ENCODE measurements at regions not wholly inside any gene's neighbourhood (a gene's known extent, or its start where the extent isn't known, plus 50 kb on each side); places are given as distances from the start of the nearest gene placed in this dataset.
A peak's percentile ranks its signal among the peaks of the same experiment; 100 is the strongest.

- H3K4me3 ChIP-seq (ENCODE audit: low read depth, low read length): no peak overlapping the region
- H3K27me3 ChIP-seq (ENCODE audit: control insufficient read depth, insufficient read depth, low read length): no peaks in the 10 kb centered on the region
- FAIRE-seq (no peak), DNase-seq (ENCODE audit: low read depth) (no peak)
- no peaks in the 10 kb centered on the region for H3K36me3 ChIP-seq (ENCODE audit: control insufficient read depth, insufficient read depth, low read length)
- TF ChIP-seq CTCF (IDR thresholded peaks at IDR 0.05; ENCODE audit: insufficient read depth, low read length, severe bottlenecking): no peak
Observed at GRCh38 chr11:100472727-100473389, 214.2 kb upstream of the ARHGAP42 start.

- FAIRE-seq (no peak), DNase-seq (ENCODE audit: low read depth) (no peak)
- Histone ChIP-seq H3K4me3 (ENCODE audit: low read depth, low read length) (no peak overlapping the region), H3K36me3 (ENCODE audit: control insufficient read depth, insufficient read depth, low read length) (no peaks in the 10 kb centered on the region), H3K27me3 (ENCODE audit: control insufficient read depth, insufficient read depth, low read length) (no peaks in the 10 kb centered on the region)
- TF ChIP-seq CTCF (IDR thresholded peaks at IDR 0.05; ENCODE audit: insufficient read depth, low read length, severe bottlenecking): no peak
Observed at GRCh38 chr11:100473390-100473740, 213.7 kb upstream of the ARHGAP42 start.

GRCh38 chr11:100484948-100485347 lies 202.1 kb upstream of the ARHGAP42 start:
- no peak for TF ChIP-seq CTCF (IDR thresholded peaks at IDR 0.05; ENCODE audit: insufficient read depth, low read length, severe bottlenecking)
- Histone ChIP-seq H3K27me3 (ENCODE audit: control insufficient read depth, insufficient read depth, low read length) (no peaks in the 10 kb centered on the region), H3K36me3 (ENCODE audit: control insufficient read depth, insufficient read depth, low read length) (no peaks in the 10 kb centered on the region), H3K4me3 (ENCODE audit: low read depth, low read length) (no peak overlapping the region)
- DNase-seq (ENCODE audit: low read depth) (peak; percentile 81), FAIRE-seq (no peak)

- DNase-seq (ENCODE audit: low read depth): no peak
- TF ChIP-seq CTCF (IDR thresholded peaks at IDR 0.05; ENCODE audit: insufficient read depth, low read length, severe bottlenecking): no peak
- FAIRE-seq: no peak
- H3K27me3 ChIP-seq (ENCODE audit: control insufficient read depth, insufficient read depth, low read length): no peaks in the 10 kb centered on the region
- no peaks in the 10 kb centered on the region for H3K36me3 ChIP-seq (ENCODE audit: control insufficient read depth, insufficient read depth, low read length)
- no peak overlapping the region for H3K4me3 ChIP-seq (ENCODE audit: low read depth, low read length)
Observed at GRCh38 chr11:100498780-100499179, 188.3 kb upstream of the ARHGAP42 start.

GRCh38 chr11:100501450-100501849 lies 185.6 kb upstream of the ARHGAP42 start:
- TF ChIP-seq CTCF (IDR thresholded peaks at IDR 0.05; ENCODE audit: insufficient read depth, low read length, severe bottlenecking): no peak
- FAIRE-seq: no peak
- no peaks in the 10 kb centered on the region for H3K27me3 ChIP-seq (ENCODE audit: control insufficient read depth, insufficient read depth, low read length)

GRCh38 chr11:100512475-100512874 lies 174.6 kb upstream of the ARHGAP42 start:
- Histone ChIP-seq H3K4me3 (ENCODE audit: low read depth, low read length) (no peak overlapping the region), H3K36me3 (ENCODE audit: control insufficient read depth, insufficient read depth, low read length) (no peaks in the 10 kb centered on the region), H3K27me3 (ENCODE audit: control insufficient read depth, insufficient read depth, low read length) (no peaks in the 10 kb centered on the region)
- TF ChIP-seq CTCF (IDR thresholded peaks at IDR 0.05; ENCODE audit: insufficient read depth, low read length, severe bottlenecking): no peak
- no peak for FAIRE-seq
- DNase-seq (ENCODE audit: low read depth): peak; percentile 95

More at GRCh38 chr11:100501450-100501849, 185.6 kb upstream of the ARHGAP42 start:
- no peaks in the 10 kb centered on the region for H3K36me3 ChIP-seq (ENCODE audit: control insufficient read depth, insufficient read depth, low read length)
- no peak for DNase-seq (ENCODE audit: low read depth)
- H3K4me3 ChIP-seq (ENCODE audit: low read depth, low read length): no peak overlapping the region
